ENCODE measurements at regions not wholly inside any gene's neighbourhood (a gene's known extent, or its start where the extent isn't known, plus 50 kb on each side); places are given as distances from the start of the nearest gene placed in this dataset.
"Not testable (repeated sequence)": the region's sequence is repeated elsewhere in the genome, so short reads cannot be mapped to it uniquely, and the experiment has no call there.

GRCh38 chr5:93954421-93955069, 213.1 kb upstream of the POU5F2 start:
- no peak for DNase-seq (ENCODE audit: low read depth)
- TF ChIP-seq, protein P1, sequence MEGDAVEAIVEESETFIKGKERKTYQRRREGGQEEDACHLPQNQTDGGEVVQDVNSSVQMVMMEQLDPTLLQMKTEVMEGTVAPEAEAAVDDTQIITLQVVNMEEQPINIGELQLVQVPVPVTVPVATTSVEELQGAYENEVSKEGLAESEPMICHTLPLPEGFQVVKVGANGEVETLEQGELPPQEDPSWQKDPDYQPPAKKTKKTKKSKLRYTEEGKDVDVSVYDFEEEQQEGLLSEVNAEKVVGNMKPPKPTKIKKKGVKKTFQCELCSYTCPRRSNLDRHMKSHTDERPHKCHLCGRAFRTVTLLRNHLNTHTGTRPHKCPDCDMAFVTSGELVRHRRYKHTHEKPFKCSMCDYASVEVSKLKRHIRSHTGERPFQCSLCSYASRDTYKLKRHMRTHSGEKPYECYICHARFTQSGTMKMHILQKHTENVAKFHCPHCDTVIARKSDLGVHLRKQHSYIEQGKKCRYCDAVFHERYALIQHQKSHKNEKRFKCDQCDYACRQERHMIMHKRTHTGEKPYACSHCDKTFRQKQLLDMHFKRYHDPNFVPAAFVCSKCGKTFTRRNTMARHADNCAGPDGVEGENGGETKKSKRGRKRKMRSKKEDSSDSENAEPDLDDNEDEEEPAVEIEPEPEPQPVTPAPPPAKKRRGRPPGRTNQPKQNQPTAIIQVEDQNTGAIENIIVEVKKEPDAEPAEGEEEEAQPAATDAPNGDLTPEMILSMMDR (conservative IDR thresholded peaks at IDR 0.05; ENCODE audit: control insufficient read depth, insufficient read depth, low read depth, low read length) = no peak
- H3K4me3 ChIP-seq (ENCODE audit: control insufficient read depth, low read depth, low read length) = no peak overlapping the region

- no peak for DNase-seq (ENCODE audit: low read depth)
- TF ChIP-seq, protein P1 (conservative IDR thresholded peaks at IDR 0.05; ENCODE audit: control insufficient read depth, insufficient read depth, low read depth, low read length) = no peak
- no peak overlapping the region for H3K4me3 ChIP-seq (ENCODE audit: control insufficient read depth, low read depth, low read length)
These were observed 212.0 kb upstream of the POU5F2 start for GRCh38 chr5:93953442-93953841.

DNA sequence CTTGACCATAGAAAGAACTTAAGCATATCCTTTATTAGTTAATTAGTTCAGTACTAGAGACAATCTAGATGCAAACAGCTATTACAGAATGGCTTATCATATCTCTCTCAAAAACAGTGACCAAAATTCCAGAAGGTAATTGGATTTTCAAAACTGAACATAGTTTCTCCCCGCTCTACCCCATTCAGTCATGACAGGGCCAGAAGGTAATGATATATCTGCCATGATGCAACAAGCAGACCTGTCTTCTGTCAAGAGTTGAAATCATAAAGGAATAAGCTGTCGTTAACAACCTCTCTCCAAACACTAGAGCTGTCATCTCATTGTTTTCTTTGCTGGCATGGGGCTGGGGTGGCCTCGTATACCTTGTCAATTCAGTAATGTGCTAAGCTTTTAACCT, 200.5 kb upstream of the POU5F2 start:
- DNase-seq (ENCODE audit: low read depth) = no peak
- TF ChIP-seq, protein P1 (conservative IDR thresholded peaks at IDR 0.05; ENCODE audit: control insufficient read depth, insufficient read depth, low read depth, low read length) = no peak
- no peak overlapping the region for H3K4me3 ChIP-seq (ENCODE audit: control insufficient read depth, low read depth, low read length)

- H3K4me3 ChIP-seq (ENCODE audit: control insufficient read depth, low read depth, low read length); DNase-seq (ENCODE audit: low read depth): not testable (repeated sequence)
These were observed 191.9 kb upstream of the POU5F2 start for GRCh38 chr5:93933269-93933668.

DNA sequence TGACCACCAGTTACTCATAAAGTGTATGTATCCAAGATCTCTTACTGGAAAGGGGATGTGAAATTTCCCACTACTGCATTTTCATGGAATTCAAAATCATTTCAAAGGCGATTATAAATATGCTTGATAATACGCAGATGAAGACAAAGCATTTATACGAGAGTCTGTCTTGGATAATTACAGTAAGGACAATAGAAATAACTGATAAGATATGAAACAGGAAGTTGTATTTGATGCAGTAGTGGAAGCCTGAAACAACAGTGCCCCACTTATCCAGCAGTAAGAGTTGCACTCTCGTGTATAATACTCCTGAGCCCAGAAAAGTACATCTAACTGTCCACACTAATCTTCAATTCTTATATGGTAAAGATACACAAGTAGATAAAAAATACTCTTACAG, 188.7 kb upstream of the POU5F2 start:
- DNase-seq (ENCODE audit: low read depth) = no peak
- TF ChIP-seq, protein P1 (conservative IDR thresholded peaks at IDR 0.05; ENCODE audit: control insufficient read depth, insufficient read depth, low read depth, low read length) = no peak
- no peak overlapping the region for H3K4me3 ChIP-seq (ENCODE audit: control insufficient read depth, low read depth, low read length)

DNA sequence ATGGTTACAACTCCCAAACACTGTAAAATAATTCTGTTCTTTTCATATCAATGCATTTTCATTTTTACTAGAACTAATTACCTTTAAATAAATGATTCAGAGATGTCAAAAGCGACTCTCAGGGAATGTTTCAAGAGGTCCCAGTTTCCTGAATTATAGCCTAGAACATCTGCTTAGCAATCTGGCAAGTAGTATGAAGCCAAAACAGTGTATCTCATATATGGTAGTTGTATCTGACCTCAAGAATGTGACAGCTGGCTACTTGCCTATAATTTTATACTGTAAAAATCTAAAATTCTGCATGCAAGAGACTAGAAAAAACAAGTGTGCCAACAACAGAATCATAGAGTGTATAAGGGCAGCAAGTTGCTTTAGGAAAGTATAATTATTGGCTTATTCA, 187.7 kb upstream of the POU5F2 start:
- no peak overlapping the region for H3K4me3 ChIP-seq (ENCODE audit: control insufficient read depth, low read depth, low read length)
- peak; percentile 52 for DNase-seq (ENCODE audit: low read depth)
- TF ChIP-seq, protein P1 (conservative IDR thresholded peaks at IDR 0.05; ENCODE audit: control insufficient read depth, insufficient read depth, low read depth, low read length) = no peak

GRCh38 chr5:93926831-93927620, 185.6 kb upstream of the POU5F2 start:
- TF ChIP-seq, protein P1 (conservative IDR thresholded peaks at IDR 0.05; ENCODE audit: control insufficient read depth, insufficient read depth, low read depth, low read length) = no peak
- peak; percentile 81 for DNase-seq (ENCODE audit: low read depth)
- H3K4me3 ChIP-seq (ENCODE audit: control insufficient read depth, low read depth, low read length) = no peak overlapping the region

All from fibroblast of mammary gland (primary cell).